Mesenchymal stem cell (in vitro differentiated cells and primary cell): ENCODE measurements at regions not wholly inside any gene's neighbourhood (a gene's known extent, or its start where the extent isn't known, plus 50 kb on each side); places are given as distances from the start of the nearest gene placed in this dataset.

Experiments used
- DNase-seq: peaks from one replicate; pipeline ENCODE4 v3.0.0-alpha.2; 2013
- H2AFZ ChIP-seq: one replicate; pipeline ENCODE4 v1.6.1; 2013; ENCODE audit warnings: low read depth, mild to moderate bottlenecking, control low read depth, inconsistent platforms, low read length, moderate library complexity
- H2AK5ac ChIP-seq: 2 replicates; pipeline ENCODE4 v1.6.1; 2013; ENCODE audit warnings: low read length, moderate library complexity, mild to moderate bottlenecking, inconsistent platforms; ENCODE audit not compliant: severe bottlenecking
- H2BK120ac ChIP-seq: one replicate; pipeline ENCODE4 v1.6.1; 2013; ENCODE audit warnings: low read depth, mild to moderate bottlenecking, inconsistent platforms, low read length, moderate library complexity
- H2BK12ac ChIP-seq, 2 experiments: one replicate each; pipeline ENCODE4 v1.6.1; 2013; ENCODE audit warnings: inconsistent platforms in 2 of 2, low read length in 2 of 2, mild to moderate bottlenecking in 2 of 2, moderate library complexity in 2 of 2, control low read depth in 1 of 2
- H2BK15ac ChIP-seq: one replicate; pipeline ENCODE4 v1.6.1; 2013; ENCODE audit warnings: mild to moderate bottlenecking, low read depth, inconsistent platforms; ENCODE audit not compliant: poor library complexity, severe bottlenecking
- H2BK5ac ChIP-seq: 2 replicates; pipeline ENCODE4 v1.6.1; 2013; ENCODE audit warnings: low read depth, mild to moderate bottlenecking, low read length, control low read depth, inconsistent platforms; ENCODE audit not compliant: poor library complexity, severe bottlenecking
- H3K14ac ChIP-seq, 2 experiments: one replicate each; pipeline ENCODE4 v1.6.1; 2013; ENCODE audit warnings: inconsistent platforms in 2 of 2, low read length in 2 of 2, control low read depth in 1 of 2, mild to moderate bottlenecking in 1 of 2, moderate library complexity in 1 of 2
- H3K18ac ChIP-seq, 2 experiments: one replicate each; pipeline ENCODE4 v1.6.1; 2013; ENCODE audit warnings: inconsistent platforms in 2 of 2, low read length in 2 of 2, control low read depth in 1 of 2, low read depth in 1 of 2, mild to moderate bottlenecking in 1 of 2
- H3K23ac ChIP-seq, 2 experiments: one replicate each; pipeline ENCODE4 v1.6.1; 2013; ENCODE audit warnings: inconsistent platforms in 2 of 2, low read length in 2 of 2, mild to moderate bottlenecking in 2 of 2, moderate library complexity in 2 of 2, control low read depth in 1 of 2
- H3K27ac ChIP-seq: 2 replicates; pipeline ENCODE4 v1.5.1; 2013; ENCODE audit warnings: mild to moderate bottlenecking, moderate library complexity, low read length, control low read depth, inconsistent platforms; ENCODE audit not compliant: poor library complexity, severe bottlenecking
- H3K27me3 ChIP-seq, 2 experiments: 2 replicates each; pipeline versions ENCODE4 v1.6.1 to v1.7.0; 2013; ENCODE audit warnings: low read length in 2 of 2, mild to moderate bottlenecking in 2 of 2, moderate library complexity in 2 of 2, control low read depth in 1 of 2, inconsistent platforms in 1 of 2; ENCODE audit not compliant: control insufficient read depth in 1 of 2, insufficient read depth in 1 of 2
- H3K36me3 ChIP-seq, 2 experiments: 2 replicates each; pipeline versions ENCODE4 v1.6.1 to v1.7.0; 2013; ENCODE audit warnings: low read length in 2 of 2, control low read depth in 1 of 2, inconsistent platforms in 1 of 2, low read depth in 1 of 2, mild to moderate bottlenecking in 1 of 2; ENCODE audit not compliant: insufficient read depth in 2 of 2, control insufficient read depth in 1 of 2
- H3K4ac ChIP-seq, 2 experiments: one replicate each; pipeline ENCODE4 v1.6.1; 2013; ENCODE audit warnings: inconsistent platforms in 2 of 2, low read length in 2 of 2, mild to moderate bottlenecking in 2 of 2, moderate library complexity in 2 of 2, control low read depth in 1 of 2, low read depth in 1 of 2
- H3K4me1 ChIP-seq: 2 replicates; pipeline ENCODE4 v1.6.1; 2013; ENCODE audit warnings: low read depth, low read length, control low read depth; ENCODE audit not compliant: control insufficient read depth, insufficient read depth
- H3K4me2 ChIP-seq: 2 replicates; pipeline ENCODE4 v1.6.1; 2013; ENCODE audit warnings: low read length, mild to moderate bottlenecking, inconsistent platforms; ENCODE audit not compliant: poor library complexity, severe bottlenecking
- H3K4me3 ChIP-seq, 2 experiments: 2 replicates each; pipeline versions ENCODE4 v1.5.1 to v1.7.0; 2013; ENCODE audit warnings: low read length in 2 of 2, mild to moderate bottlenecking in 2 of 2, control low read depth in 1 of 2, low read depth in 1 of 2; ENCODE audit not compliant: insufficient read depth in 1 of 2
- H3K79me1 ChIP-seq: replicated peaks from 2 replicates; pipeline ENCODE4 v1.6.1; 2013; ENCODE audit warnings: mild to moderate bottlenecking, control low read depth, low read length, inconsistent platforms; ENCODE audit not compliant: poor library complexity, severe bottlenecking
- H3K9ac ChIP-seq: 2 replicates; pipeline ENCODE4 v1.7.0; 2013; ENCODE audit warnings: mild to moderate bottlenecking, low read length, moderate library complexity
- H3K9me3 ChIP-seq: 2 replicates; pipeline ENCODE4 v1.7.0; 2013; ENCODE audit warnings: mild to moderate bottlenecking, low read length; ENCODE audit not compliant: control insufficient read depth
- H4K8ac ChIP-seq: one replicate; pipeline ENCODE4 v1.6.1; 2013; ENCODE audit warnings: inconsistent platforms, mild to moderate bottlenecking, low read length, moderate library complexity
- H4K91ac ChIP-seq: one replicate; pipeline ENCODE4 v1.6.1; 2013; ENCODE audit warnings: mild to moderate bottlenecking, low read length, inconsistent platforms
- WGBS: methylation state at CpG from one replicate; pipeline ENCODE4 v1.1.7; 2013; ENCODE audit warnings: mixed read lengths; 5-methylcytosine and 5-hydroxymethylcytosine counted together

GRCh38 chr2:107502539-107502938 is 324.2 kb upstream of the RGPD4 start:
- no peak overlapping the region for H2AFZ ChIP-seq
- no peak overlapping the region for H2BK120ac ChIP-seq
- no peak overlapping the region for H3K4me3 ChIP-seq
- no peaks in the 10 kb centered on the region for H3K79me1 ChIP-seq
- H3K23ac ChIP-seq = no peak overlapping the region
- H3K27me3 ChIP-seq = no peaks in the 10 kb centered on the region
- H3K9ac ChIP-seq = no peak overlapping the region
- no peak overlapping the region for H3K4me2 ChIP-seq
- H2BK12ac ChIP-seq = no peak overlapping the region
- H3K18ac ChIP-seq = no peak overlapping the region
- DNase-seq = no peak
- no peak overlapping the region for H3K27ac ChIP-seq
- no peak overlapping the region for H2BK5ac ChIP-seq
- H3K4me1 ChIP-seq = no peaks in the 10 kb centered on the region
- H4K8ac ChIP-seq = no peak overlapping the region
- no peak overlapping the region for H2BK15ac ChIP-seq
- H3K4ac ChIP-seq = no peak overlapping the region
- no peak overlapping the region for H2AK5ac ChIP-seq
- no peak overlapping the region for H4K91ac ChIP-seq
- no peaks in the 10 kb centered on the region for H3K36me3 ChIP-seq
- H3K14ac ChIP-seq = no peak overlapping the region
- H3K9me3 ChIP-seq = peaks cover 8% of the 10 kb centered on the region

DNA sequence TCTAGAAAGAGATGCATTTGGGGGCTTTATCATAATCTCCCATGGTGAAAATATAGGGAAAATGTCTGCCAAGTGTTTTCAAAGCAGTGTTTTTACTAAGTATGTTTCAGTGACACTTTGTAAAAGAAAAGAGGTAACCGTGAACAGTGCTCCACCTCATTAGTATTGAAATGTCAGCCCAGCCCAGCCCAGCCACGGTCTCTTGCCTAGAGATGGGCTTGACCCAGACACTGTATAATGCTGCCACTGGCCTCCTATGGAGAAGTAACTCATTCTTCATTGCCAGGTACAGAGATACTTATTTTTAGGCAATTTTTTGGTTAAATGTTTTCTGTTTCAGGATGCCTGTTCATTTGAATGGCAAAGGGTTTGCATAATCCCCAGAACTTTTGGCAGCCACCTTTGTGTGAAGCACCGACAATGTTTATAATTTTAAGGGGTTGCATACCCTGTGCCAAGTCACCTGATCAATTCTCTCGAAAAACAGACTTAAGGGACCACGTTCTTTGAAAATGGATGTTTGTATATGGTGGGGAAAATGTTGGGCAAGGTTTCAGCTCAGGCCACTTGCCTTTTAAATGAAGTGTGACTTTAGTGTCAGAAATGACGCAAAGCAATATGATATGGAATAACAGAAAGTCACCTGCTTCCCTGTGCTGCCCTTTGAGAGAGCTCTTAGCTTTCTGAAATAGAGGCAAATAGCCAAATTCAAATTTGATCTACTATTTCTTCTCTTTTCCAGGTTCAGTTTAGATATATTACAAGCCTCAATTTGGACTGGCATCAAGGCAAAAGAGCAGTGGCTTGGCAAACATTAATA is 314.5 kb upstream of the RGPD4 start:
- Histone ChIP-seq H3K18ac (no peak overlapping the region), H3K9me3 (no peaks in the 10 kb centered on the region), H3K4me2 (no peak overlapping the region), H2AK5ac (no peak overlapping the region), H3K27me3 (no peaks in the 10 kb centered on the region), H2BK12ac (no peak overlapping the region), H3K79me1 (no peaks in the 10 kb centered on the region), H2BK120ac (no peak overlapping the region), H2BK15ac (no peak overlapping the region), H3K9ac (no peak overlapping the region), H3K14ac (no peak overlapping the region), H4K8ac (no peak overlapping the region), H4K91ac (no peak overlapping the region), H3K23ac (no peak overlapping the region), H2AFZ (no peak overlapping the region), H3K4ac (no peak overlapping the region), H3K4me1 (no peaks in the 10 kb centered on the region), H3K36me3 (no peaks in the 10 kb centered on the region), H3K27ac (no peak overlapping the region), H2BK5ac (no peak overlapping the region), H3K4me3 (no peak overlapping the region)
- DNase-seq = no peak
- WGBS = 67% methylated on average over 6 of the region's 6 CpGs

GRCh38 chr2:107525406-107525805 is 301.3 kb upstream of the RGPD4 start:
- Histone ChIP-seq H3K4me2 (no peak overlapping the region), H3K9ac (no peak overlapping the region), H2BK5ac (no peak overlapping the region), H3K27me3 (no peaks in the 10 kb centered on the region), H3K4me3 (no peak overlapping the region), H3K27ac (no peak overlapping the region), H4K91ac (no peak overlapping the region), H3K18ac (no peak overlapping the region), H2BK120ac (no peak overlapping the region), H3K79me1 (no peaks in the 10 kb centered on the region), H3K36me3 (no peaks in the 10 kb centered on the region), H3K4me1 (no peaks in the 10 kb centered on the region), H3K9me3 (no peaks in the 10 kb centered on the region), H4K8ac (no peak overlapping the region), H2AK5ac (no peak overlapping the region), H2BK15ac (no peak overlapping the region), H3K14ac (no peak overlapping the region), H3K23ac (no peak overlapping the region), H2BK12ac (no peak overlapping the region), H2AFZ (no peak overlapping the region), H3K4ac (no peak overlapping the region)
- no peak for DNase-seq
- WGBS = 50% methylated on average over 1 of the region's 1 CpG

- no peak overlapping the region for H3K14ac ChIP-seq
- no peaks in the 10 kb centered on the region for H3K9me3 ChIP-seq
- no peak overlapping the region for H3K4ac ChIP-seq
- no peak overlapping the region for H2BK120ac ChIP-seq
- no peak overlapping the region for H3K23ac ChIP-seq
- no peak overlapping the region for H4K91ac ChIP-seq
- no peak overlapping the region for H3K18ac ChIP-seq
- no peak for DNase-seq
- no peaks in the 10 kb centered on the region for H3K4me1 ChIP-seq
- no peaks in the 10 kb centered on the region for H3K79me1 ChIP-seq
- no peak overlapping the region for H3K4me2 ChIP-seq
- 88% methylated on average over 1 of the region's 1 CpG for WGBS
- no peak overlapping the region for H3K4me3 ChIP-seq
- no peak overlapping the region for H2BK15ac ChIP-seq
- H2AK5ac ChIP-seq = no peak overlapping the region
- no peak overlapping the region for H2BK12ac ChIP-seq
- no peaks in the 10 kb centered on the region for H3K27me3 ChIP-seq
- H3K9ac ChIP-seq = no peak overlapping the region
- H3K27ac ChIP-seq = no peak overlapping the region
- no peak overlapping the region for H2BK5ac ChIP-seq
- no peak overlapping the region for H4K8ac ChIP-seq
- H3K36me3 ChIP-seq = no peaks in the 10 kb centered on the region
- no peak overlapping the region for H2AFZ ChIP-seq
These were observed 297.5 kb upstream of the RGPD4 start for GRCh38 chr2:107529146-107529545.
